ENCODE measurements at regions not wholly inside any gene's neighbourhood (a gene's known extent, or its start where the extent isn't known, plus 50 kb on each side); places are given as distances from the start of the nearest gene placed in this dataset.

GRCh38 chr7:91330191-91330808 is 66.1 kb downstream of the FZD1 start:
- BruUV-seq (replicated peaks), result no TSS peak
- Histone ChIP-seq H3K4me3 (no peak overlapping the region), H3K27ac (ENCODE audit: control insufficient read depth, insufficient read depth) (no peak overlapping the region), H2AFZ (ENCODE audit: control insufficient read depth, low read depth, low read length) (no peak overlapping the region), H3K4me1 (ENCODE audit: control insufficient read depth, insufficient read depth, low read length) (no peaks in the 10 kb centered on the region), H4K20me1 (ENCODE audit: control insufficient read depth, insufficient read depth) (no peaks in the 10 kb centered on the region), H3K4me2 (ENCODE audit: control insufficient read depth, insufficient read depth) (no peak overlapping the region), H3K27me3 (replicated peaks in 1 of 2; ENCODE audit: control insufficient read depth in 2 of 2, insufficient read depth in 2 of 2, low read length in 1 of 2) (no peaks in the 10 kb centered on the region), H3K79me2 (ENCODE audit: control insufficient read depth, insufficient read depth, low read length) (no peaks in the 10 kb centered on the region), H3K9ac (ENCODE audit: control insufficient read depth, insufficient read depth, low read length) (no peak overlapping the region), H3K9me3 (replicated peaks; ENCODE audit: control insufficient read depth, insufficient read depth, low read length) (no peaks in the 10 kb centered on the region), H3K36me3 (ENCODE audit: control insufficient read depth in 2 of 2, insufficient read depth in 2 of 2, low read length in 1 of 2) (no peaks in the 10 kb centered on the region)
- in situ Hi-C loops (cut with MboI), result no loop called here
- ChIA-PET SMC1A (ENCODE audit: uncharacterized antibody, unreplicated experiment) (no interaction called here), POLR2A (no interaction called here), RAD21 (ENCODE audit: unreplicated experiment) (no interaction called here), CTCF (no interaction called here)
- ATAC-seq (no peak), FAIRE-seq (no peak), DNase-seq (ENCODE audit: low read depth, low spot score) (no peak)
- TF ChIP-seq JUNB (IDR thresholded peaks at IDR 0.05), result no peak
- TF ChIP-seq CUX1 (IDR thresholded peaks at IDR 0.05; ENCODE audit: insufficient replicate concordance, low read depth, low read length), result no peak
- no peak for TF ChIP-seq RCOR1 (conservative IDR thresholded peaks at IDR 0.05; ENCODE audit: low read depth, low read length)
- WGBS (ENCODE audit: insufficient coverage, insufficient replicate concordance, low lambda C conversion rate, missing lambda C conversion rate), result 28% methylated on average over 2 of the region's 2 CpGs
- intact Hi-C loops (cut with micrococcal nuclease; ENCODE audit: unreplicated experiment), result no loop called here
